ENCODE measurements at regions not wholly inside any gene's neighbourhood (a gene's known extent, or its start where the extent isn't known, plus 50 kb on each side); places are given as distances from the start of the nearest gene placed in this dataset.

GRCh38 chr3:28745436-28745835, 396.8 kb upstream of the AZI2 start:
- TF ChIP-seq, protein P1, sequence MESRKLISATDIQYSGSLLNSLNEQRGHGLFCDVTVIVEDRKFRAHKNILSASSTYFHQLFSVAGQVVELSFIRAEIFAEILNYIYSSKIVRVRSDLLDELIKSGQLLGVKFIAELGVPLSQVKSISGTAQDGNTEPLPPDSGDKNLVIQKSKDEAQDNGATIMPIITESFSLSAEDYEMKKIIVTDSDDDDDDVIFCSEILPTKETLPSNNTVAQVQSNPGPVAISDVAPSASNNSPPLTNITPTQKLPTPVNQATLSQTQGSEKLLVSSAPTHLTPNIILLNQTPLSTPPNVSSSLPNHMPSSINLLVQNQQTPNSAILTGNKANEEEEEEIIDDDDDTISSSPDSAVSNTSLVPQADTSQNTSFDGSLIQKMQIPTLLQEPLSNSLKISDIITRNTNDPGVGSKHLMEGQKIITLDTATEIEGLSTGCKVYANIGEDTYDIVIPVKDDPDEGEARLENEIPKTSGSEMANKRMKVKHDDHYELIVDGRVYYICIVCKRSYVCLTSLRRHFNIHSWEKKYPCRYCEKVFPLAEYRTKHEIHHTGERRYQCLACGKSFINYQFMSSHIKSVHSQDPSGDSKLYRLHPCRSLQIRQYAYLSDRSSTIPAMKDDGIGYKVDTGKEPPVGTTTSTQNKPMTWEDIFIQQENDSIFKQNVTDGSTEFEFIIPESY (IDR thresholded peaks at IDR 0.05; ENCODE audit: extremely low read depth, insufficient replicate concordance, low read length) = no peak
- TF ChIP-seq FOSL1 (IDR thresholded peaks at IDR 0.05; ENCODE audit: low read depth) (no peak), YY1 (IDR thresholded peaks at IDR 0.05; ENCODE audit: extremely low read depth, insufficient replicate concordance, low read depth, low read length) (no peak), EGR1 (IDR thresholded peaks at IDR 0.05; ENCODE audit: low read depth) (no peak), ZFX (IDR thresholded peaks at IDR 0.05) (no peak), MAX (IDR thresholded peaks at IDR 0.05) (no peak), SIN3A (IDR thresholded peaks at IDR 0.05; ENCODE audit: low read depth) (no peak), EZH2phosphoT487 (IDR thresholded peaks at IDR 0.05; ENCODE audit: borderline replicate concordance) (no peak)
- Histone ChIP-seq H3K4me2 (ENCODE audit: low read length) (peak overlapping the region; percentile 43), H4K20me1 (ENCODE audit: insufficient read depth) (no peaks in the 10 kb centered on the region), H3K9me2 (ENCODE audit: insufficient read depth) (no peaks in the 10 kb centered on the region), H3K79me2 (ENCODE audit: insufficient read depth, low read length) (no peaks in the 10 kb centered on the region), H3K9me3 (ENCODE audit: control insufficient read depth in 1 of 2, insufficient read depth in 1 of 2, low read depth in 1 of 2, low read length in 2 of 2) (no peaks in the 10 kb centered on the region), H3K36me3 (ENCODE audit: control insufficient read depth in 1 of 2, insufficient read depth in 2 of 2, low read length in 2 of 2) (no peaks in the 10 kb centered on the region), H3K27me3 (ENCODE audit: insufficient read depth, low read length) (no peaks in the 10 kb centered on the region), H2AFZ (ENCODE audit: low read depth, low read length, poor library complexity, severe bottlenecking) (no peak overlapping the region), H3K4me1 (ENCODE audit: control insufficient read depth in 1 of 2, insufficient read depth in 2 of 2, low read length in 2 of 2) (peaks cover 0 to 19% of the 10 kb centered on the region in 2 experiments; a peak in 1 of 4 replicates), H3K9ac (ENCODE audit: low read length) (no peak overlapping the region), H3K27ac (ENCODE audit: low read depth, low read length) (no peak overlapping the region), H3K4me3 (replicated peaks in 1 of 2; ENCODE audit: low read depth in 1 of 2, low read length in 2 of 2) (no peak overlapping the region)
- ChIA-PET POLR2A (no interaction called here), RAD21 (ENCODE audit: low non-redundant PET in 1 of 2, low total read pairs in 2 of 2, uncharacterized antibody in 2 of 2, unreplicated experiment in 2 of 2) (no interaction called here), CTCF (no interaction called here)
- BruUV-seq (replicated peaks) = no TSS peak
- no peak for ATAC-seq
- intact Hi-C loops (cut with micrococcal nuclease) = no loop called here
- no peak for DNase-seq (ENCODE audit: low read depth, low spot score)

Measured in HCT116 (cell line).